Loucy (cell line): ENCODE measurements at regions not wholly inside any gene's neighbourhood (a gene's known extent, or its start where the extent isn't known, plus 50 kb on each side); places are given as distances from the start of the nearest gene placed in this dataset.

ENCODE experiments used
- EZH2phosphoT487 ChIP-seq: fragments of 200-600 bp; IDR thresholded peaks from 2 replicates; pipeline ENCODE4 v1.6.1; 2018; ENCODE audit warnings: antibody characterized with exemption, mild to moderate bottlenecking, moderate library complexity, borderline replicate concordance
- TF ChIP-seq, protein P1 (sequence below): fragments of 200-600 bp; sonication (generic); conservative IDR thresholded peaks from 2 replicates; pipeline ENCODE4 v1.5.1; 2014; ENCODE audit warnings: mild to moderate bottlenecking, antibody characterized with exemption, low read length

GRCh38 chr6:109242029-109242428 lies 140.2 kb downstream of the CD164 start:
- TF ChIP-seq, protein P1, sequence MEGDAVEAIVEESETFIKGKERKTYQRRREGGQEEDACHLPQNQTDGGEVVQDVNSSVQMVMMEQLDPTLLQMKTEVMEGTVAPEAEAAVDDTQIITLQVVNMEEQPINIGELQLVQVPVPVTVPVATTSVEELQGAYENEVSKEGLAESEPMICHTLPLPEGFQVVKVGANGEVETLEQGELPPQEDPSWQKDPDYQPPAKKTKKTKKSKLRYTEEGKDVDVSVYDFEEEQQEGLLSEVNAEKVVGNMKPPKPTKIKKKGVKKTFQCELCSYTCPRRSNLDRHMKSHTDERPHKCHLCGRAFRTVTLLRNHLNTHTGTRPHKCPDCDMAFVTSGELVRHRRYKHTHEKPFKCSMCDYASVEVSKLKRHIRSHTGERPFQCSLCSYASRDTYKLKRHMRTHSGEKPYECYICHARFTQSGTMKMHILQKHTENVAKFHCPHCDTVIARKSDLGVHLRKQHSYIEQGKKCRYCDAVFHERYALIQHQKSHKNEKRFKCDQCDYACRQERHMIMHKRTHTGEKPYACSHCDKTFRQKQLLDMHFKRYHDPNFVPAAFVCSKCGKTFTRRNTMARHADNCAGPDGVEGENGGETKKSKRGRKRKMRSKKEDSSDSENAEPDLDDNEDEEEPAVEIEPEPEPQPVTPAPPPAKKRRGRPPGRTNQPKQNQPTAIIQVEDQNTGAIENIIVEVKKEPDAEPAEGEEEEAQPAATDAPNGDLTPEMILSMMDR: no peak
- TF ChIP-seq EZH2phosphoT487: no peak
